ENCODE measurements at regions not wholly inside any gene's neighbourhood (a gene's known extent, or its start where the extent isn't known, plus 50 kb on each side); places are given as distances from the start of the nearest gene placed in this dataset.

DNA sequence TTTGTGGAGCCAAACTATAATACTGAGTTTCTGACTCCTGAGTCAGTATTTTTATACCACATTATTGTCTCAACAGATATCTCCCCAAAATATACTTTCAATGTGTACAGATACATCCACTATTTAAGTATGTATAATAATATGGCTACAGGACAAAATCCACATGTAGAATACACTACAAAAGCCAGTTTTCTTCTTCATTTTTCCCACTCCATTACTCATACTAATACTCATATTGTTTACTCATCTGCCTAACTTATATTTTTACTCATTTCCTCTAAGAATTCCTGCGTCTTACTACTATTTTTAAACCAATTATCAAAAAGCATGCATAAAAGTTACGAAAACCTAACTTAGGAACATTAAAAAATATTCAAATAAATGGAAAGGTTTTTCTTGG is 440.8 kb downstream of the ZNF385D start:
- Mint-ChIP-seq H3K36me3 (no peaks in the 10 kb centered on the region), H3K4me1 (no peaks in the 10 kb centered on the region), H3K27ac (no peak overlapping the region), H3K27me3 (ENCODE audit: low read depth in 3 of 3) (peaks cover 0 to 6% (median 0%) of the 10 kb centered on the region in 3 donors), H3K9me3 (peaks cover 0 to 10% (median 5%) of the 10 kb centered on the region in 7 donors), H3K4me3 (no peak overlapping the region)
- Histone ChIP-seq H3K27ac (ENCODE audit: low read depth in 1 of 2, low read length in 2 of 2) (no peak overlapping the region), H3K4me1 (ENCODE audit: control insufficient read depth in 1 of 2, insufficient read depth in 2 of 2, low read length in 2 of 2) (no peaks in the 10 kb centered on the region), H3K79me2 (ENCODE audit: insufficient read depth, low read length) (no peaks in the 10 kb centered on the region), H3K36me3 (replicated peaks in 1 of 2; ENCODE audit: control insufficient read depth in 1 of 2, insufficient read depth in 2 of 2, low read length in 2 of 2) (no peaks in the 10 kb centered on the region), H3K4me3 (replicated peaks in 1 of 3; ENCODE audit: low read depth in 2 of 3, low read length in 3 of 3) (no peak overlapping the region), H3K27me3 (ENCODE audit: control insufficient read depth in 2 of 2, insufficient read depth in 2 of 2, low read length in 2 of 2) (no peaks in the 10 kb centered on the region), H2AFZ (ENCODE audit: insufficient read depth, low read depth, low read length, poor library complexity, severe bottlenecking) (no peak overlapping the region), H3K4me2 (replicated peaks; ENCODE audit: extremely low read depth, low read length, poor library complexity, severe bottlenecking) (no peak overlapping the region), H3K9me3 (replicated peaks in 1 of 2; ENCODE audit: control insufficient read depth in 1 of 2, insufficient read depth in 1 of 2, low read length in 2 of 2) (peaks cover 0 to 6% of the 10 kb centered on the region in 2 donors), H3K9ac (ENCODE audit: insufficient read depth, low read length, poor library complexity, severe bottlenecking) (no peak overlapping the region), H4K20me1 (ENCODE audit: insufficient read depth, low read length) (no peaks in the 10 kb centered on the region)
- no CpG with 5 or more reads among the region's 2 CpGs for WGBS (ENCODE audit: insufficient coverage)
- TF ChIP-seq, protein P1, sequence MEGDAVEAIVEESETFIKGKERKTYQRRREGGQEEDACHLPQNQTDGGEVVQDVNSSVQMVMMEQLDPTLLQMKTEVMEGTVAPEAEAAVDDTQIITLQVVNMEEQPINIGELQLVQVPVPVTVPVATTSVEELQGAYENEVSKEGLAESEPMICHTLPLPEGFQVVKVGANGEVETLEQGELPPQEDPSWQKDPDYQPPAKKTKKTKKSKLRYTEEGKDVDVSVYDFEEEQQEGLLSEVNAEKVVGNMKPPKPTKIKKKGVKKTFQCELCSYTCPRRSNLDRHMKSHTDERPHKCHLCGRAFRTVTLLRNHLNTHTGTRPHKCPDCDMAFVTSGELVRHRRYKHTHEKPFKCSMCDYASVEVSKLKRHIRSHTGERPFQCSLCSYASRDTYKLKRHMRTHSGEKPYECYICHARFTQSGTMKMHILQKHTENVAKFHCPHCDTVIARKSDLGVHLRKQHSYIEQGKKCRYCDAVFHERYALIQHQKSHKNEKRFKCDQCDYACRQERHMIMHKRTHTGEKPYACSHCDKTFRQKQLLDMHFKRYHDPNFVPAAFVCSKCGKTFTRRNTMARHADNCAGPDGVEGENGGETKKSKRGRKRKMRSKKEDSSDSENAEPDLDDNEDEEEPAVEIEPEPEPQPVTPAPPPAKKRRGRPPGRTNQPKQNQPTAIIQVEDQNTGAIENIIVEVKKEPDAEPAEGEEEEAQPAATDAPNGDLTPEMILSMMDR (IDR thresholded peaks at IDR 0.05) = no peak
- intact Hi-C loops (cut with micrococcal nuclease) = no loop called here
- no peak for DNase-seq

DNA sequence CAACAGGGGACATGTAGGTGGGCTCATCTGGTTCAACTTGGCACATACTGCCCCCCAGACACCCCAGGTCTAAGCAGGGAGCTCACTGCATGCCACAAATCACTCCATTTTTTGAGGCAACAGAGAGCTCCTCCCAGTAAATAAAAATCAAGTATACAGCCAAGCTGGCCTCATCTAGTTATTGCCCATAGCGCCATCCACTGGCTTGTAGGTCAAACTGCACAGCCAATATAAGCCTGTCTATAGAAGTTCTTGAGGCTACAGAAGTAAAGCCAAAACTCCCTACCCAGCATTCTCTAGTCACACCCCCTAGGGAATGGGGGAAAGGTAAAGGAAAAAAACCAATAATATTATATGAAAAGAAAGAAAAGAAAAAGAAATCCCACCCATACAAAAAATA is 453.7 kb downstream of the ZNF385D start:
- Mint-ChIP-seq H3K4me1 (no peaks in the 10 kb centered on the region), H3K36me3 (no peaks in the 10 kb centered on the region), H3K27me3 (ENCODE audit: low read depth in 3 of 3) (no peaks in the 10 kb centered on the region), H3K4me3 (no peak overlapping the region), H3K27ac (no peak overlapping the region), H3K9me3 (peaks cover 3 to 15% (median 11%) of the 10 kb centered on the region in 7 donors)
- H3K27me3 ChIP-seq (ENCODE audit: control insufficient read depth in 2 of 2, insufficient read depth in 2 of 2, low read length in 2 of 2) = no peaks in the 10 kb centered on the region
- no peak overlapping the region for H3K27ac ChIP-seq (ENCODE audit: low read depth in 1 of 2, low read length in 2 of 2)
- no peak overlapping the region for H3K4me2 ChIP-seq (replicated peaks; ENCODE audit: extremely low read depth, low read length, poor library complexity, severe bottlenecking)
- no peaks in the 10 kb centered on the region for H4K20me1 ChIP-seq (ENCODE audit: insufficient read depth, low read length)
- no peaks in the 10 kb centered on the region for H3K79me2 ChIP-seq (ENCODE audit: insufficient read depth, low read length)
- H3K9ac ChIP-seq (ENCODE audit: insufficient read depth, low read length, poor library complexity, severe bottlenecking) = no peak overlapping the region
- H3K4me3 ChIP-seq (replicated peaks in 1 of 3; ENCODE audit: low read depth in 2 of 3, low read length in 3 of 3) = no peak overlapping the region
- intact Hi-C loops (cut with micrococcal nuclease) = no loop called here
- H3K36me3 ChIP-seq (replicated peaks in 1 of 2; ENCODE audit: control insufficient read depth in 1 of 2, insufficient read depth in 2 of 2, low read length in 2 of 2) = no peaks in the 10 kb centered on the region
- no peak overlapping the region for H2AFZ ChIP-seq (ENCODE audit: insufficient read depth, low read depth, low read length, poor library complexity, severe bottlenecking)
- H3K9me3 ChIP-seq (replicated peaks in 1 of 2; ENCODE audit: control insufficient read depth in 1 of 2, insufficient read depth in 1 of 2, low read length in 2 of 2) = peaks cover 16 to 22% of the 10 kb centered on the region in 2 donors
- WGBS (ENCODE audit: insufficient coverage) = no CpG with 5 or more reads among the region's 1 CpG
- DNase-seq = no peak
- no peaks in the 10 kb centered on the region for H3K4me1 ChIP-seq (ENCODE audit: control insufficient read depth in 1 of 2, insufficient read depth in 2 of 2, low read length in 2 of 2)
- TF ChIP-seq, protein P1 (IDR thresholded peaks at IDR 0.05) = no peak

Measured in CD14-positive monocyte (primary cell).